ENCODE measurements at regions not wholly inside any gene's neighbourhood (a gene's known extent, or its start where the extent isn't known, plus 50 kb on each side); places are given as distances from the start of the nearest gene placed in this dataset.

DNA sequence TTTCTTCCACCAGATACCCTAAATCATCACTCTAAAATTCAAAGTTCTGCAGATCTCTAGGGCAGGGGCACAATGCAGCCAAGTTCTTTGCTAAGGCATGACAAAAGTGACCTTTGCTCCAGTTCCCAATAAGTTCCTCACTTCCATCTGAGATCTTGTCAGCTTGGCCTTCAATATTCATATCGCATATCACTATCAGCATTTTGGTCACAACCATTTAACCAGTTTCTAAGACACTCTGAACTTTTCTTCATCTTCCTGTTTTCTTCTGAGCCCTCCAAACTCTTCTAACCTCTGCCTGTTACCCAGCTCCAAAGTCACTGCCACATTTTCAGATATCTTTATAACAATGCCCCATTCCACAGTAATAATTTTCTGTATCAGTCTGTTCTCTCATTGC, 452.6 kb upstream of the TRIB2 start (continued):
- TF ChIP-seq ESRRA (IDR thresholded peaks at IDR 0.05; ENCODE audit: borderline replicate concordance, low read length) (no peak), POLR2AphosphoS2 (conservative IDR thresholded peaks at IDR 0.05; ENCODE audit: low read length) (no peak), FOSB (CRISPR knock-in tag; IDR thresholded peaks at IDR 0.05) (no peak), NPAS2 (CRISPR knock-in tag; IDR thresholded peaks at IDR 0.05; ENCODE audit: borderline replicate concordance) (no peak), JUNB (IDR thresholded peaks at IDR 0.05) (no peak)
- TF ChIP-seq, protein P1, sequence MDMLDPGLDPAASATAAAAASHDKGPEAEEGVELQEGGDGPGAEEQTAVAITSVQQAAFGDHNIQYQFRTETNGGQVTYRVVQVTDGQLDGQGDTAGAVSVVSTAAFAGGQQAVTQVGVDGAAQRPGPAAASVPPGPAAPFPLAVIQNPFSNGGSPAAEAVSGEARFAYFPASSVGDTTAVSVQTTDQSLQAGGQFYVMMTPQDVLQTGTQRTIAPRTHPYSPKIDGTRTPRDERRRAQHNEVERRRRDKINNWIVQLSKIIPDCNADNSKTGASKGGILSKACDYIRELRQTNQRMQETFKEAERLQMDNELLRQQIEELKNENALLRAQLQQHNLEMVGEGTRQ (IDR thresholded peaks at IDR 0.05), result no peak
- TF ChIP-seq, protein P2, sequence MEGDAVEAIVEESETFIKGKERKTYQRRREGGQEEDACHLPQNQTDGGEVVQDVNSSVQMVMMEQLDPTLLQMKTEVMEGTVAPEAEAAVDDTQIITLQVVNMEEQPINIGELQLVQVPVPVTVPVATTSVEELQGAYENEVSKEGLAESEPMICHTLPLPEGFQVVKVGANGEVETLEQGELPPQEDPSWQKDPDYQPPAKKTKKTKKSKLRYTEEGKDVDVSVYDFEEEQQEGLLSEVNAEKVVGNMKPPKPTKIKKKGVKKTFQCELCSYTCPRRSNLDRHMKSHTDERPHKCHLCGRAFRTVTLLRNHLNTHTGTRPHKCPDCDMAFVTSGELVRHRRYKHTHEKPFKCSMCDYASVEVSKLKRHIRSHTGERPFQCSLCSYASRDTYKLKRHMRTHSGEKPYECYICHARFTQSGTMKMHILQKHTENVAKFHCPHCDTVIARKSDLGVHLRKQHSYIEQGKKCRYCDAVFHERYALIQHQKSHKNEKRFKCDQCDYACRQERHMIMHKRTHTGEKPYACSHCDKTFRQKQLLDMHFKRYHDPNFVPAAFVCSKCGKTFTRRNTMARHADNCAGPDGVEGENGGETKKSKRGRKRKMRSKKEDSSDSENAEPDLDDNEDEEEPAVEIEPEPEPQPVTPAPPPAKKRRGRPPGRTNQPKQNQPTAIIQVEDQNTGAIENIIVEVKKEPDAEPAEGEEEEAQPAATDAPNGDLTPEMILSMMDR (IDR thresholded peaks at IDR 0.05), result no peak

DNA sequence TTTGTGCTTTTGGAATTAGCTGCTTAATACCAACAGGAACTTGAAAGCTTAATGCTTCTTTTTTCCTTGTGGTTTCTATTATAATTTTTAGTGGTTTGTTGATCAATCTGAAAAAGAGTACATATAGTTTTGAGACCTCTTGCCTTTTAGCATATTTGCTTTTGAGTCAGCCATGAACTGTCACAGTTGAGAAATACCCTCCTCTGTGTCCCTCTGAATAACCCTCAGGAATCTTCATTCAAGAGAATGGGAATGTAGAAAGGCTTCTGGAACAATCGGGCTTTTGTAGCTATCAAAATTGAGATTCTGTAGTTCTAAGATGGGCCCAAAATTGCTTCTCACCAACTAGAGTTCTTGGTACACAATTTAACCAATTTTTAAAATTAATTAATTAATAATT, 451.1 kb upstream of the TRIB2 start:
- POLR2A ChIA-PET, result no interaction called here
- no peak for ATAC-seq

DNA sequence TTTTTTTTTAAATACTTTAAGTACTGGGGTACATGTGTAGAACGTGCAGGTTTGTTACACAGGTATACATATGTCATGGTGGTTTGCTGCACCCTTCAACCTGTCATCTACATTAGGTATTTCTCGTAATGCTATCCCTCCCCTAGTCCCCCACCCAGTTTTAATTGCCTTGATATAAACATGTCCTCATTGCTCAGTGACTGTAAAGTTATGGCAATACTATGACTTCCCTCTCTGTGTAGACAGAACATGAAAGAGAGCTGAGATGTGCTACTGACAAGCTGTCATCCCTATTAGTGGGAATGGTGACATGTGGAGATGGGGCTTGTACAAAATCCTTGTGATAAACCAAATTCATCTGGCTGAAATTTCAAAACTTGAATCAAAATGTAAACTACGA, 449.7 kb upstream of the TRIB2 start:
- FAIRE-seq (no peak), ATAC-seq (no peak), DNase-seq (ENCODE audit: low read depth in 1 of 2, low spot score in 1 of 2) (no peak)
- H3K9me3 ChIP-seq, result no peaks in the 10 kb centered on the region
- WGBS (ENCODE audit: missing lambda C conversion rate), result 2% methylated on average over 3 of the region's 3 CpGs
- POLR2A ChIA-PET, result no interaction called here
- CTCF ChIA-PET, result no interaction called here
- no peaks in the 10 kb centered on the region for H3K4me1 ChIP-seq
- no peak overlapping the region for H3K27ac ChIP-seq
- H3K4me3 ChIP-seq, result no peak overlapping the region
- H3K4me2 ChIP-seq, result no peak overlapping the region
- no peak for TF ChIP-seq EHF (CRISPR knock-in tag; IDR thresholded peaks at IDR 0.05)
- TF ChIP-seq, protein P3, sequence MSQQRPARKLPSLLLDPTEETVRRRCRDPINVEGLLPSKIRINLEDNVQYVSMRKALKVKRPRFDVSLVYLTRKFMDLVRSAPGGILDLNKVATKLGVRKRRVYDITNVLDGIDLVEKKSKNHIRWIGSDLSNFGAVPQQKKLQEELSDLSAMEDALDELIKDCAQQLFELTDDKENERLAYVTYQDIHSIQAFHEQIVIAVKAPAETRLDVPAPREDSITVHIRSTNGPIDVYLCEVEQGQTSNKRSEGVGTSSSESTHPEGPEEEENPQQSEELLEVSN (IDR thresholded peaks at IDR 0.05; ENCODE audit: borderline replicate concordance, low read depth), result no peak
- TF ChIP-seq, protein P2 (IDR thresholded peaks at IDR 0.05), result no peak
- no peak for TF ChIP-seq ZNF302 (CRISPR knock-in tag; IDR thresholded peaks at IDR 0.05)
- no peak for TF ChIP-seq MAFK (IDR thresholded peaks at IDR 0.05; ENCODE audit: partially characterized antibody)
- no peak for TF ChIP-seq ZFP36 (IDR thresholded peaks at IDR 0.05; ENCODE audit: borderline replicate concordance, partially characterized antibody)
- TF ChIP-seq, protein P4, sequence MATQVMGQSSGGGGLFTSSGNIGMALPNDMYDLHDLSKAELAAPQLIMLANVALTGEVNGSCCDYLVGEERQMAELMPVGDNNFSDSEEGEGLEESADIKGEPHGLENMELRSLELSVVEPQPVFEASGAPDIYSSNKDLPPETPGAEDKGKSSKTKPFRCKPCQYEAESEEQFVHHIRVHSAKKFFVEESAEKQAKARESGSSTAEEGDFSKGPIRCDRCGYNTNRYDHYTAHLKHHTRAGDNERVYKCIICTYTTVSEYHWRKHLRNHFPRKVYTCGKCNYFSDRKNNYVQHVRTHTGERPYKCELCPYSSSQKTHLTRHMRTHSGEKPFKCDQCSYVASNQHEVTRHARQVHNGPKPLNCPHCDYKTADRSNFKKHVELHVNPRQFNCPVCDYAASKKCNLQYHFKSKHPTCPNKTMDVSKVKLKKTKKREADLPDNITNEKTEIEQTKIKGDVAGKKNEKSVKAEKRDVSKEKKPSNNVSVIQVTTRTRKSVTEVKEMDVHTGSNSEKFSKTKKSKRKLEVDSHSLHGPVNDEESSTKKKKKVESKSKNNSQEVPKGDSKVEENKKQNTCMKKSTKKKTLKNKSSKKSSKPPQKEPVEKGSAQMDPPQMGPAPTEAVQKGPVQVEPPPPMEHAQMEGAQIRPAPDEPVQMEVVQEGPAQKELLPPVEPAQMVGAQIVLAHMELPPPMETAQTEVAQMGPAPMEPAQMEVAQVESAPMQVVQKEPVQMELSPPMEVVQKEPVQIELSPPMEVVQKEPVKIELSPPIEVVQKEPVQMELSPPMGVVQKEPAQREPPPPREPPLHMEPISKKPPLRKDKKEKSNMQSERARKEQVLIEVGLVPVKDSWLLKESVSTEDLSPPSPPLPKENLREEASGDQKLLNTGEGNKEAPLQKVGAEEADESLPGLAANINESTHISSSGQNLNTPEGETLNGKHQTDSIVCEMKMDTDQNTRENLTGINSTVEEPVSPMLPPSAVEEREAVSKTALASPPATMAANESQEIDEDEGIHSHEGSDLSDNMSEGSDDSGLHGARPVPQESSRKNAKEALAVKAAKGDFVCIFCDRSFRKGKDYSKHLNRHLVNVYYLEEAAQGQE (IDR thresholded peaks at IDR 0.05), result no peak

More for the DNA sequence above, 451.1 kb upstream of the TRIB2 start:
- TF ChIP-seq, protein P1 (IDR thresholded peaks at IDR 0.05), result no peak
- TF ChIP-seq, protein P3 (IDR thresholded peaks at IDR 0.05; ENCODE audit: borderline replicate concordance, low read depth), result no peak
- TF ChIP-seq, protein P5, sequence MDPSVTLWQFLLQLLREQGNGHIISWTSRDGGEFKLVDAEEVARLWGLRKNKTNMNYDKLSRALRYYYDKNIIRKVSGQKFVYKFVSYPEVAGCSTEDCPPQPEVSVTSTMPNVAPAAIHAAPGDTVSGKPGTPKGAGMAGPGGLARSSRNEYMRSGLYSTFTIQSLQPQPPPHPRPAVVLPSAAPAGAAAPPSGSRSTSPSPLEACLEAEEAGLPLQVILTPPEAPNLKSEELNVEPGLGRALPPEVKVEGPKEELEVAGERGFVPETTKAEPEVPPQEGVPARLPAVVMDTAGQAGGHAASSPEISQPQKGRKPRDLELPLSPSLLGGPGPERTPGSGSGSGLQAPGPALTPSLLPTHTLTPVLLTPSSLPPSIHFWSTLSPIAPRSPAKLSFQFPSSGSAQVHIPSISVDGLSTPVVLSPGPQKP (IDR thresholded peaks at IDR 0.05; ENCODE audit: low read depth, low read length), result no peak
- TF ChIP-seq, protein P6, sequence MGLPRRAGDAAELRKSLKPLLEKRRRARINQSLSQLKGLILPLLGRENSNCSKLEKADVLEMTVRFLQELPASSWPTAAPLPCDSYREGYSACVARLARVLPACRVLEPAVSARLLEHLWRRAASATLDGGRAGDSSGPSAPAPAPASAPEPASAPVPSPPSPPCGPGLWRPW (IDR thresholded peaks at IDR 0.05), result no peak
- no peak for TF ChIP-seq POLR2A (IDR thresholded peaks at IDR 0.05; ENCODE audit: low read length)
- no peak for TF ChIP-seq HDAC2 (IDR thresholded peaks at IDR 0.05)
- no peak for TF ChIP-seq GATA3 (IDR thresholded peaks at IDR 0.05; ENCODE audit: borderline replicate concordance)
- no peak for TF ChIP-seq EP300 (IDR thresholded peaks at IDR 0.05)
- TF ChIP-seq, protein P7, sequence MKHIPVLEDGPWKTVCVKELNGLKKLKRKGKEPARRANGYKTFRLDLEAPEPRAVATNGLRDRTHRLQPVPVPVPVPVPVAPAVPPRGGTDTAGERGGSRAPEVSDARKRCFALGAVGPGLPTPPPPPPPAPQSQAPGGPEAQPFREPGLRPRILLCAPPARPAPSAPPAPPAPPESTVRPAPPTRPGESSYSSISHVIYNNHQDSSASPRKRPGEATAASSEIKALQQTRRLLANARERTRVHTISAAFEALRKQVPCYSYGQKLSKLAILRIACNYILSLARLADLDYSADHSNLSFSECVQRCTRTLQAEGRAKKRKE (CRISPR knock-in tag; IDR thresholded peaks at IDR 0.05; ENCODE audit: low read depth), result no peak
- no peak for TF ChIP-seq FOSL2 (IDR thresholded peaks at IDR 0.05)
- no peak for TF ChIP-seq FOSL2 (CRISPR knock-in tag; IDR thresholded peaks at IDR 0.05)
- FAIRE-seq (no peak), DNase-seq (ENCODE audit: low read depth in 1 of 2, low spot score in 1 of 2) (no peak)
- CTCF ChIA-PET, result no interaction called here
- H3K4me1 ChIP-seq, result no peaks in the 10 kb centered on the region
- H3K4me3 ChIP-seq, result no peak overlapping the region
- H3K27ac ChIP-seq, result no peak overlapping the region
- WGBS (ENCODE audit: missing lambda C conversion rate), result 6% methylated on average over 1 of the region's 1 CpG
- H3K4me2 ChIP-seq, result no peak overlapping the region
- H3K9me3 ChIP-seq, result no peaks in the 10 kb centered on the region

Data from A549 (cell line).